Loucy (cell line): ENCODE measurements at regions not wholly inside any gene's neighbourhood (a gene's known extent, or its start where the extent isn't known, plus 50 kb on each side); places are given as distances from the start of the nearest gene placed in this dataset.

ENCODE experiments used
- CTCF ChIP-seq: fragments of 200-600 bp; sonication (generic); conservative IDR thresholded peaks from 2 replicates; pipeline ENCODE4 v1.5.1; 2014; ENCODE audit warnings: mild to moderate bottlenecking, antibody characterized with exemption, low read length
- EZH2phosphoT487 ChIP-seq: fragments of 200-600 bp; IDR thresholded peaks from 2 replicates; pipeline ENCODE4 v1.6.1; 2018; ENCODE audit warnings: antibody characterized with exemption, mild to moderate bottlenecking, moderate library complexity, borderline replicate concordance

- TF ChIP-seq CTCF (no peak), EZH2phosphoT487 (no peak)
These were observed 114.5 kb upstream of the TRIM2 start for GRCh38 chr4:153089742-153090141.
